Mesodermal cell (in vitro differentiated cells): ENCODE measurements at regions not wholly inside any gene's neighbourhood (a gene's known extent, or its start where the extent isn't known, plus 50 kb on each side); places are given as distances from the start of the nearest gene placed in this dataset.

Experiments
- H3K27ac ChIP-seq: 2 replicates; pipeline ENCODE4 v1.7.0; 2013; ENCODE audit warnings: mild to moderate bottlenecking, low read depth, low read length, moderate library complexity; ENCODE audit not compliant: severe bottlenecking
- H3K36me3 ChIP-seq: 2 replicates; pipeline ENCODE4 v1.7.1; 2013; ENCODE audit warnings: mild to moderate bottlenecking, low read length, moderate library complexity; ENCODE audit not compliant: control insufficient read depth, insufficient read depth
- H3K4me1 ChIP-seq: one replicate; pipeline ENCODE4 v1.7.1; 2013; ENCODE audit warnings: mild to moderate bottlenecking, low read length; ENCODE audit not compliant: insufficient read depth, control insufficient read depth, poor library complexity, severe bottlenecking
- H3K4me3 ChIP-seq: 2 replicates; pipeline ENCODE4 v1.7.0; 2013; ENCODE audit warnings: low read length, control low read depth, mild to moderate bottlenecking; ENCODE audit not compliant: insufficient read depth, poor library complexity, severe bottlenecking; ENCODE audit errors: extremely low read depth
- H3K9me3 ChIP-seq: 2 replicates; pipeline ENCODE4 v1.7.1; 2013; ENCODE audit warnings: mild to moderate bottlenecking, low read length, moderate library complexity; ENCODE audit not compliant: control insufficient read depth
- WGBS, 2 experiments: methylation state at CpG; one replicate each; pipeline ENCODE4 v1.1.5; 2013; ENCODE audit warnings: missing lambda C conversion rate in 2 of 2; ENCODE audit not compliant: insufficient coverage in 2 of 2; 5-methylcytosine and 5-hydroxymethylcytosine counted together

DNA sequence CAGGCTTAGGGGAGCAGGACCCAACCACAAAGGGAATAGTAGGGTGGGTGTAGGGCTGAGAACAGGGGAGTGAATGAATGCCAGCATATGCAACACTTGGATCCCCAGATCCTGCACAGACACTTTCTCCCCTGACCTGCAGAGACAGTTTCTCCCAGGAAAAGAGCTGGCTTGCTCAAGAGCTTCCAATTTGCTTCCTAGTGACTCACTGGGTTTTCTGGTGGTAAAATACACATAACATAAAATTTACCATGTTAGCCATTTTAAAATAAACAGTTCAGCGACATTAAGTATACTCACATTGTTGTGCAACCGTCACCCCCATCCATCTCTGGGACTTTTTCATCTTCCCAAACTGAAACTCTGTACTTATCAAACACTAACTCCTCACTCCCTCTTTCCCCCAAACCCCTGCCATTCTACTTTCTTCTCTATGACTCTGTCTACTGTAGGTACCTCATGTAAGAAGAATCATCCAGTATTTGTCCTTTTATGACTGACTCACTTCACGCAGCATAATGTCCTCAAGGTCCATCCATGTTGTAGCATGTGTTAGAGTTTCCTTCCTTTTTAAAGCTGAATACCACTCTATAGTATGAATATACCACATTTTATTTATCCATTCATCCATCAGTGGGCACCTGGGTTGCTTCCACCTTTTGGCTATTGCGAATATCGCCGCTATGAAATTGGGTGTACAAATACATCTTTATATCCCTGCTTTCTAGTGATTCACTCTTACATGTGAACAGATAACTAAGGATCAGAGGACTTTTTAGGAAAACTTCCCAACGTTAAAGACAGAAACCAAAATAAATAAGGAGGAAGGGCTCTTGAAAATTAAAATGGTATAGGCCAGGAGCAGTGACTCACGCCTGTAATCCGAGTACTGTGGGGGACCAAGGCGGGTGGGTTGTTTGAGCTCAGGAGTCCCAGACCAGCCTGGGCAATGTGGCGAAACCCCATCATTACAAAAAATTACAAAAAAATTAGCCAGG is 95.6 kb upstream of the TJP1 start:
- Histone ChIP-seq H3K4me1 (peaks cover 43% of the 10 kb centered on the region), H3K27ac (no peak overlapping the region)
- 92 to 95% methylated on average over 5 to 6 of the region's 11 CpGs for WGBS, 2 experiments

GRCh38 chr15:29914511-29914926 is 92.3 kb upstream of the TJP1 start:
- Histone ChIP-seq H3K4me1 (peaks cover 18% of the 10 kb centered on the region), H3K9me3 (peaks cover 10% of the 10 kb centered on the region), H3K36me3 (no peaks in the 10 kb centered on the region), H3K27ac (no peak overlapping the region), H3K4me3 (no peak overlapping the region)
- WGBS, 2 experiments, result 57 to 87% methylated on average over 4 of the region's 7 CpGs

More for the DNA sequence above, 95.6 kb upstream of the TJP1 start:
- Histone ChIP-seq H3K4me3 (no peak overlapping the region), H3K9me3 (no peaks in the 10 kb centered on the region), H3K36me3 (no peaks in the 10 kb centered on the region)

DNA sequence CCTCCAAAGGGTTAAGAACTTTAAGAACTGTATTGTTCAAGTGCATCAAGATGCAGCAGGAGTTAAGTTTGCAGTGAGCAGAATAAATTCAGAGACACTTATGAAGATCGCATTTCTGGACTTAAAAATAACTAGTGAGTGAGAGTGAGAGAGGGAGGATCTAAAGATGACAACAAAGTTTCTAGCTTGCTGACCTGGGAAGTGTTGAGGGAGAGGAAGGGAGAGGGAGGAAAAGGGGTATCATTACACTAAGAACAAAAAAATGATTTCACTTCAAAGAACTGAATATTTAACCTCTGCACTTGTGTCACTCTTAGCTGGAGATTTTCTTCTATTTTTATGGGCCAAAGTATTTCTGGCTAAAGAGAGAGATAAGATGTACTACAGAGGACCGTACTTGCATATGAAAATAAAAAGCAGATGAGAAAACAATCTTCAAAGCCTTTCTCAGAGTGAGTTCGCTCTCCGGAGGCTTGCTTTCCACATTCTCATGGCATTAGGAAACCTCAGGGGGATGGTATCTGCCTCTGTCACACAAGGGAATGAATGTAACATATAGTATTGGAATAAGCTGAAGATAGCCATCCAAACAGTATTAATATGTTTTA is 91.4 kb upstream of the TJP1 start:
- H3K27ac ChIP-seq, result no peak overlapping the region
- H3K9me3 ChIP-seq, result peaks cover 10% of the 10 kb centered on the region
- 41 to 80% methylated on average over 2 to 4 of the region's 4 CpGs for WGBS, 2 experiments
- no peak overlapping the region for H3K4me3 ChIP-seq
- H3K4me1 ChIP-seq, result peaks cover 18% of the 10 kb centered on the region
- no peaks in the 10 kb centered on the region for H3K36me3 ChIP-seq

GRCh38 chr15:29911705-29912104 is 89.4 kb upstream of the TJP1 start:
- H3K36me3 ChIP-seq, result no peaks in the 10 kb centered on the region
- H3K4me1 ChIP-seq, result peaks cover 14% of the 10 kb centered on the region
- H3K4me3 ChIP-seq, result no peak overlapping the region
- peaks cover 10% of the 10 kb centered on the region for H3K9me3 ChIP-seq
- H3K27ac ChIP-seq, result no peak overlapping the region
- 60 to 76% methylated on average over 1 to 2 of the region's 3 CpGs for WGBS, 2 experiments

- H3K4me1 ChIP-seq, result peaks cover 14% of the 10 kb centered on the region
- WGBS, 2 experiments, result 74% methylated on average over 2 of the region's 3 CpGs; no CpG with 5 or more reads in 1 of the 2 experiments
- H3K4me3 ChIP-seq, result no peak overlapping the region
- H3K36me3 ChIP-seq, result no peaks in the 10 kb centered on the region
- H3K9me3 ChIP-seq, result peaks cover 10% of the 10 kb centered on the region
- no peak overlapping the region for H3K27ac ChIP-seq
Observed at GRCh38 chr15:29910068-29910467, 87.8 kb upstream of the TJP1 start.

- Histone ChIP-seq H3K9me3 (no peaks in the 10 kb centered on the region), H3K4me1 (no peaks in the 10 kb centered on the region), H3K4me3 (no peak overlapping the region), H3K36me3 (no peaks in the 10 kb centered on the region), H3K27ac (no peak overlapping the region)
- 76 to 79% methylated on average over 3 of the region's 4 CpGs for WGBS, 2 experiments
Observed at GRCh38 chr15:29904757-29905417, 82.6 kb upstream of the TJP1 start.

- H3K36me3 ChIP-seq, result no peaks in the 10 kb centered on the region
- no peaks in the 10 kb centered on the region for H3K4me1 ChIP-seq
- H3K27ac ChIP-seq, result no peak overlapping the region
- WGBS, 2 experiments, result 68 to 83% methylated on average over 4 to 5 of the region's 6 CpGs
- no peaks in the 10 kb centered on the region for H3K9me3 ChIP-seq
- no peak overlapping the region for H3K4me3 ChIP-seq
Observed at GRCh38 chr15:29903785-29904464, 81.7 kb upstream of the TJP1 start.

- Histone ChIP-seq H3K4me3 (no peak overlapping the region), H3K27ac (no peak overlapping the region), H3K36me3 (no peaks in the 10 kb centered on the region), H3K4me1 (no peaks in the 10 kb centered on the region), H3K9me3 (no peaks in the 10 kb centered on the region)
- no CpG with 5 or more reads among the region's 2 CpGs for WGBS, 2 experiments
Observed at GRCh38 chr15:29903028-29903427, 80.8 kb upstream of the TJP1 start.

DNA sequence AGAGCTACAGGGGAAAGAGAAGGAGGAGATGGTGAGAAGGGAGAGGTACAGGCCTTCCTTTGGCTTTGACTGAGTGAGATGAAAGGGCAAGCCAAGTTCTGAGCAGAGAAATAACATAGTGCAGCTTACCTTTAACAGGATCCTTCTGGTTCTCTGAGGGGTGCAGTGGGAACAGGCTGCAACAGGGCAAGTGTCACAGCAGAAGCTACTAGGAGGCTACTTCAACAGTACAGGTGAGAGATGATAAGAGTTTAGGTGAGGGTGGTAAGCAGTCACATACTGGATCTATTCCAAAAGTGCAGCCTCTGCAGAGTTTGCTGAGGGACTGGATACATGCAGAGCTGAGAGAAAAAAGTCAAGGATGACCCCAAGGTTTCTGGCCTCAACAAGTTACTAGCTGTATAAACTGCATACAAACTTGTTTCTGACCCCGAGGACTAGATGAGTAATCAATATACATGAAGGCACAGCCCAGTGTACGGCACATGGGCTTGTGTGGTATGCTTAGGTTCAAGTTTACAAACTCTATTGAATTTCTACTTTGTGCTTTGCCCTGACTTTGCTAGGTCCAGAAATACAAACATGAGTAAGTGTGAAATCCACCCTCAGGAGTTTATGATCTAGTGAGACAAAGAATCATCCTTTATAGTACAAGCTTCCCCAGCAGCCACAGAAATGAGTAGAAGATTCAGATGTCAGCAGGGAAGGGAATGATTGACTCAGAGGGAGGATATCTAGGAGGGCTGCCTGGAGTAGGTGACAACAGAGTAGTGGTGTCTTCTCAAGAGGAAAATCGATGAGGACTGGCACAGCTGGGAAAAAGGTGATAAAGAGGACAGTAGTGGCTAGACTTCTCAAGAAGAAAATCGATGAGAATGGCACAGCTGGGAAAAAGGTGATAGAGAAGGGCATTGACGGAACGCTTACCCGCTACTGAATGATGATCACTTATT is 78.2 kb upstream of the TJP1 start:
- Histone ChIP-seq H3K27ac (no peak overlapping the region), H3K36me3 (no peaks in the 10 kb centered on the region), H3K4me1 (no peaks in the 10 kb centered on the region), H3K9me3 (peaks cover 15% of the 10 kb centered on the region), H3K4me3 (no peak overlapping the region)
- 94 to 98% methylated on average over 5 of the region's 7 CpGs for WGBS, 2 experiments
